A673 (cell line): ENCODE measurements at regions not wholly inside any gene's neighbourhood (a gene's known extent, or its start where the extent isn't known, plus 50 kb on each side); places are given as distances from the start of the nearest gene placed in this dataset.

Source experiments
- BruUV-seq: library from RNA; stranded (reverse); fragments of 400-500 nt; replicated peaks from 2 replicates; lab custom pipeline; 2021; lab: Mats Ljungman, UMichigan
- CTCF ChIA-PET: fragments of 300-600 bp; sonication (Branson Sonifier 250); formaldehyde crosslinking; loops from one replicate; lab custom pipeline; 2022; ENCODE audit warnings: antibody characterized with exemption; lab: Charles Lee
- POLR2A ChIA-PET: fragments of 300-600 bp; sonication (Branson Sonifier 250); formaldehyde crosslinking; loops from one replicate; lab custom pipeline; 2022; ENCODE audit warnings: antibody characterized with exemption; ENCODE audit not compliant: low non-redundant PET; lab: Charles Lee
- DNase-seq: peaks from one replicate; pipeline ENCODE4 v3.0.0-alpha.2; 2015; ENCODE audit warnings: low spot score
- H3K27ac ChIP-seq: fragments of 200-600 bp; sonication (generic); 2 replicates; pipeline ENCODE4 v1.5.1; 2016; ENCODE audit warnings: mixed run types, low read depth, mild to moderate bottlenecking, mixed read lengths, antibody characterized with exemption, low read length; ENCODE audit not compliant: poor library complexity, severe bottlenecking
- H3K27me3 ChIP-seq: fragments of 200-600 bp; sonication (generic); replicated peaks from 2 replicates; pipeline ENCODE4 v1.6.1; 2017; ENCODE audit warnings: mixed run types, low read depth, mild to moderate bottlenecking, mixed read lengths, antibody characterized with exemption, low read length; ENCODE audit not compliant: insufficient read depth, poor library complexity
- H3K36me3 ChIP-seq: fragments of 200-600 bp; sonication (generic); 2 replicates; pipeline ENCODE4 v1.6.1; 2016; ENCODE audit warnings: mixed run types, mild to moderate bottlenecking, mixed read lengths, antibody characterized with exemption, low read length; ENCODE audit not compliant: insufficient read depth, poor library complexity, severe bottlenecking
- H3K4me1 ChIP-seq: fragments of 200-600 bp; sonication (generic); 2 replicates; pipeline ENCODE4 v1.6.1; 2017; ENCODE audit warnings: mixed run types, mild to moderate bottlenecking, mixed read lengths, antibody characterized with exemption, low read length; ENCODE audit not compliant: insufficient read depth, poor library complexity, severe bottlenecking
- H3K4me3 ChIP-seq: fragments of 200-600 bp; sonication (generic); 2 replicates; pipeline ENCODE4 v1.5.1; 2016; ENCODE audit warnings: low read depth, mixed run types, mild to moderate bottlenecking, mixed read lengths, low read length; ENCODE audit not compliant: poor library complexity, severe bottlenecking
- H3K9me3 ChIP-seq: fragments of 200-600 bp; sonication (generic); 2 replicates; pipeline ENCODE4 v1.6.1; 2016; ENCODE audit warnings: mixed run types, low read depth, mild to moderate bottlenecking, mixed read lengths, antibody characterized with exemption, low read length; ENCODE audit not compliant: poor library complexity, severe bottlenecking
- CTCF ChIP-seq: fragments of 300-800, 200-600 bp; sonication (generic); conservative IDR thresholded peaks from 2 replicates; pipeline ENCODE4 v1.5.1; 2017; ENCODE audit warnings: low read depth, mild to moderate bottlenecking, antibody characterized with exemption, low read length, moderate library complexity, mixed read lengths
- EZH2 ChIP-seq: fragments of 200-600 bp; sonication (generic); IDR thresholded peaks from 2 replicates; pipeline ENCODE4 v1.6.1; 2017; ENCODE audit warnings: borderline replicate concordance, low read depth, mild to moderate bottlenecking, mixed read lengths, antibody characterized with exemption, low read length; ENCODE audit not compliant: poor library complexity, severe bottlenecking
- intact Hi-C: fragments of 100-400 bp; cut with micrococcal nuclease; formaldehyde crosslinking; loops from one replicate; pipeline ENCODE4 v1.10.0; 2022; ENCODE audit not compliant: unreplicated experiment

GRCh38 chr5:154115291-154115690, 75.2 kb upstream of the GALNT10 start:
- CTCF ChIA-PET: no interaction called here
- Histone ChIP-seq H3K27ac (no peak overlapping the region), H3K27me3 (no peaks in the 10 kb centered on the region), H3K4me3 (no peak overlapping the region), H3K4me1 (no peaks in the 10 kb centered on the region), H3K36me3 (no peaks in the 10 kb centered on the region), H3K9me3 (no peaks in the 10 kb centered on the region)
- TF ChIP-seq CTCF (no peak), EZH2 (no peak)
- no TSS peak for BruUV-seq
- POLR2A ChIA-PET: no interaction called here
- DNase-seq: no peak
- intact Hi-C loops: no loop called here

- intact Hi-C loops: no loop called here
- ChIA-PET POLR2A (no interaction called here), CTCF (no interaction called here)
- no peak overlapping the region for H3K27ac ChIP-seq
- no TSS peak for BruUV-seq
- H3K36me3 ChIP-seq: no peaks in the 10 kb centered on the region
- TF ChIP-seq EZH2 (no peak), CTCF (no peak)
- H3K27me3 ChIP-seq: no peaks in the 10 kb centered on the region
- DNase-seq: no peak
- H3K9me3 ChIP-seq: no peaks in the 10 kb centered on the region
- H3K4me3 ChIP-seq: no peak overlapping the region
- H3K4me1 ChIP-seq: no peaks in the 10 kb centered on the region
Measured at GRCh38 chr5:154117050-154117449, 73.5 kb upstream of the GALNT10 start.

DNA sequence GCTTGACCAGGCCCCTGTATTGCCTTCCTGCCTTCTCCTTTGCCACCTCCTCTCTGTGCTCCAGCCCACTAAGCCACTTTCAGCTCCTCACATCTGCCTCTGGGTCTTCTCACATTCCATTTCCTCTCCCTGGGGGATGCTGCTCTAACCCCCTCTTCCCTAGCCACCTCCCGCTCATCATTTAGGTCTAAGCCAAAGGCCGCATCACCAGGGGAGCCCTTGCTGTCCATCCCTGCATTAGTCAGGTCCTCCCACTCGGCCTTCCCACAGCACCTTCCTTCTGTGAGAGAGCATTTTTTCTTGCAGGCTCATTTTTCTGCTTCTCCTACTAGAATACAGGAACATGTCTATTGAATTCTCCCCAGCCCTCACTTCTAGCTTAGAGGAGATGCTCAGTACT, 72.6 kb upstream of the GALNT10 start:
- no peaks in the 10 kb centered on the region for H3K27me3 ChIP-seq
- ChIA-PET POLR2A (no interaction called here), CTCF (no interaction called here)
- no peak overlapping the region for H3K27ac ChIP-seq
- no peaks in the 10 kb centered on the region for H3K4me1 ChIP-seq
- TF ChIP-seq CTCF: no peak
- TF ChIP-seq EZH2: no peak
- no peak for DNase-seq
- no peaks in the 10 kb centered on the region for H3K36me3 ChIP-seq
- intact Hi-C loops: no loop called here
- no TSS peak for BruUV-seq
- H3K4me3 ChIP-seq: no peak overlapping the region
- no peaks in the 10 kb centered on the region for H3K9me3 ChIP-seq
